Prostate gland (tissue), 2 donors: ENCODE measurements at regions not wholly inside any gene's neighbourhood (a gene's known extent, or its start where the extent isn't known, plus 50 kb on each side); places are given as distances from the start of the nearest gene placed in this dataset.

Source experiments
- CTCF ChIP-seq, 4 experiments: fragments of 200-600 bp in 2 of 4; fragments of 450-650 bp in 2 of 4; sonication (generic) in 2 of 4; IDR thresholded peaks; 1 replicate in 3 of 4; 2 replicates in 1 of 4; pipeline ENCODE4 v1.5.1; 2016 to 2019; ENCODE audit warnings: antibody characterized with exemption in 4 of 4, mild to moderate bottlenecking in 2 of 4, moderate library complexity in 2 of 4
- POLR2A ChIP-seq: fragments of 450-650 bp; IDR thresholded peaks from one replicate; pipeline ENCODE4 v1.6.1; 2016; ENCODE audit warnings: antibody characterized with exemption, mild to moderate bottlenecking

DNA sequence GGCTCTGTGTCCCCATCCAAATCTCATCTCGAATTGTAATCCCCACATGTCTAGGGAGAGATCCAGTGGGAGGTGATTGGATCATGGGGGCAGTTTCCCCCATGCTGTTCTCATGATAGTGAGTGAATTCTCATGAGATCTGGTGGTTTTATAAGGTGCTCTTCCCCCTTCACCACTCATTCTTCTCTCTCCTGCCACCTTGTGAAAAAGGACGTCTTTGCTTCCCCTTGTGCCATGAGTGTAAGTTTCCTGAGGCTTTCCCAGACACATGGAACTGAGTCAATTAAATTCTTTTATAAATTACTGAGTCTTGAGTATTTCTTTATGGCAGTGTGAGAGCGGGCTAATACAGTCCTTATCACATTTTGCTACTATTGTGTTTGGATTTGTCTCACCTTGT lies 177.6 kb upstream of the SLC39A10 start:
- TF ChIP-seq CTCF (IDR thresholded peaks at IDR 0.05) (no peak), POLR2A (no peak)
